ENCODE measurements at regions not wholly inside any gene's neighbourhood (a gene's known extent, or its start where the extent isn't known, plus 50 kb on each side); places are given as distances from the start of the nearest gene placed in this dataset.

DNA sequence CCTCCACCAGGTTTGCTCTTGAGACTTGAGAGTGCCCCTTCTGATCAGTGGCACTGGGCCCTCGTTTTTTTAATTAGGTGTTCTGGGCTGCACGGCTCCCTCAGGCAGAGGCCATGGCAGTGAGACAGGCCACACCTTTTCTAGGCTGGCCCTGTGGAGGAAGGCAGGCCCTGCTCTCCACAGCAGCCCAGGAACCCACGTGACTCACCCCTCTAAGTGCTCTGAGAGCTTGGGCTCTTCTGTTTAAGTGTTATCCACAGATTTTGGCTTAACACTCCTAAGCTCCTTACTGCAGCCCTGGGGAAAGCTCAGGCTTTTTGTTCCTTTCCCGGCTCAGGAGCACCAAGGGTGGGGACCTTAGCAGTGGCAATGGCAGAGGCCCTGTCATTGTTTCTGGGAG is 463.2 kb upstream of the GBE1 start:
- DNase-seq (ENCODE audit: extremely low read depth in 1 of 4, low spot score in 3 of 4), result no peak

More for the DNA sequence above, 463.2 kb upstream of the GBE1 start:
- Histone ChIP-seq H3K9me3 (replicated peaks; ENCODE audit: control insufficient read depth, insufficient read depth, low read depth, low read length) (no peaks in the 10 kb centered on the region), H3K36me3 (ENCODE audit: control insufficient read depth, insufficient read depth, low read length) (no peaks in the 10 kb centered on the region), H3K9ac (ENCODE audit: insufficient read depth in 1 of 2, low read depth in 2 of 2, low read length in 2 of 2) (no peak overlapping the region), H3K79me2 (ENCODE audit: control insufficient read depth, insufficient read depth, low read length) (no peaks in the 10 kb centered on the region), H3K4me3 (no peak overlapping the region), H3K4me2 (ENCODE audit: insufficient read depth, low read length) (no peak overlapping the region), H2AFZ (ENCODE audit: low read depth, low read length) (no peak overlapping the region), H3K27ac (ENCODE audit: extremely low read depth, low read depth, low read length) (no peak overlapping the region), H3K4me1 (replicated peaks in 1 of 2; ENCODE audit: control insufficient read depth in 2 of 2, insufficient read depth in 2 of 2, low read length in 2 of 2) (no peaks in the 10 kb centered on the region), H3K9me1 (ENCODE audit: control insufficient read depth, insufficient read depth, low read length) (no peaks in the 10 kb centered on the region), H4K20me1 (replicated peaks; ENCODE audit: control insufficient read depth, insufficient read depth, low read length) (no peaks in the 10 kb centered on the region), H3K27me3 (ENCODE audit: control insufficient read depth in 2 of 2, insufficient read depth in 2 of 2, low read length in 2 of 2) (no peaks in the 10 kb centered on the region)
- FAIRE-seq, result no peak
- 0% methylated on average over 2 of the region's 4 CpGs for WGBS (ENCODE audit: insufficient coverage, low coverage, missing lambda C conversion rate)
- no TSS peak for BruUV-seq (replicated peaks)
- ATAC-seq, result no peak
- ChIA-PET CTCF (ENCODE audit: low intra/inter-chr PET ratio) (interaction anchor here (0.6 kb wide), 1 partner anchor 785 kb away, joined by 3 read pairs; no protein-coding TSS in a partner anchor), POLR2A (no interaction called here)
- in situ Hi-C loops (cut with MboI), result no loop called here
- no peak for TF ChIP-seq ZNF212 (CRISPR knock-in tag; IDR thresholded peaks at IDR 0.05)
- no peak for TF ChIP-seq SMARCA4 (IDR thresholded peaks at IDR 0.05)
- TF ChIP-seq EZH2 (IDR thresholded peaks at IDR 0.05; ENCODE audit: borderline replicate concordance, low read depth, low read length), result no peak
- TF ChIP-seq TAL1 (IDR thresholded peaks at IDR 0.05), result no peak
- TF ChIP-seq XRCC3 (IDR thresholded peaks at IDR 0.05), result no peak
- no peak for TF ChIP-seq KLF6 (CRISPR knock-in tag; IDR thresholded peaks at IDR 0.05; ENCODE audit: borderline replicate concordance)
- TF ChIP-seq, protein P1, sequence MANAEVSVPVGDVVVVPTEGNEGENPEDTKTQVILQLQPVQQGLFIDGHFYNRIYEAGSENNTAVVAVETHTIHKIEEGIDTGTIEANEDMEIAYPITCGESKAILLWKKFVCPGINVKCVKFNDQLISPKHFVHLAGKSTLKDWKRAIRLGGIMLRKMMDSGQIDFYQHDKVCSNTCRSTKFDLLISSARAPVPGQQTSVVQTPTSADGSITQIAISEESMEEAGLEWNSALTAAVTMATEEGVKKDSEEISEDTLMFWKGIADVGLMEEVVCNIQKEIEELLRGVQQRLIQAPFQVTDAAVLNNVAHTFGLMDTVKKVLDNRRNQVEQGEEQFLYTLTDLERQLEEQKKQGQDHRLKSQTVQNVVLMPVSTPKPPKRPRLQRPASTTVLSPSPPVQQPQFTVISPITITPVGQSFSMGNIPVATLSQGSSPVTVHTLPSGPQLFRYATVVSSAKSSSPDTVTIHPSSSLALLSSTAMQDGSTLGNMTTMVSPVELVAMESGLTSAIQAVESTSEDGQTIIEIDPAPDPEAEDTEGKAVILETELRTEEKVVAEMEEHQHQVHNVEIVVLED (CRISPR knock-in tag; IDR thresholded peaks at IDR 0.05), result no peak
- no peak for TF ChIP-seq RBM34 (IDR thresholded peaks at IDR 0.05; ENCODE audit: borderline replicate concordance, insufficient read depth, low read length)
- TF ChIP-seq MITF (IDR thresholded peaks at IDR 0.05), result no peak
- no peak for TF ChIP-seq POLR2A (conservative IDR thresholded peaks at IDR 0.05)
- TF ChIP-seq, protein P2, sequence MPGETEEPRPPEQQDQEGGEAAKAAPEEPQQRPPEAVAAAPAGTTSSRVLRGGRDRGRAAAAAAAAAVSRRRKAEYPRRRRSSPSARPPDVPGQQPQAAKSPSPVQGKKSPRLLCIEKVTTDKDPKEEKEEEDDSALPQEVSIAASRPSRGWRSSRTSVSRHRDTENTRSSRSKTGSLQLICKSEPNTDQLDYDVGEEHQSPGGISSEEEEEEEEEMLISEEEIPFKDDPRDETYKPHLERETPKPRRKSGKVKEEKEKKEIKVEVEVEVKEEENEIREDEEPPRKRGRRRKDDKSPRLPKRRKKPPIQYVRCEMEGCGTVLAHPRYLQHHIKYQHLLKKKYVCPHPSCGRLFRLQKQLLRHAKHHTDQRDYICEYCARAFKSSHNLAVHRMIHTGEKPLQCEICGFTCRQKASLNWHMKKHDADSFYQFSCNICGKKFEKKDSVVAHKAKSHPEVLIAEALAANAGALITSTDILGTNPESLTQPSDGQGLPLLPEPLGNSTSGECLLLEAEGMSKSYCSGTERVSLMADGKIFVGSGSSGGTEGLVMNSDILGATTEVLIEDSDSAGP (CRISPR knock-in tag; IDR thresholded peaks at IDR 0.05), result no peak
- no peak for TF ChIP-seq ZNF431 (CRISPR knock-in tag; IDR thresholded peaks at IDR 0.05)
- TF ChIP-seq, protein P3, sequence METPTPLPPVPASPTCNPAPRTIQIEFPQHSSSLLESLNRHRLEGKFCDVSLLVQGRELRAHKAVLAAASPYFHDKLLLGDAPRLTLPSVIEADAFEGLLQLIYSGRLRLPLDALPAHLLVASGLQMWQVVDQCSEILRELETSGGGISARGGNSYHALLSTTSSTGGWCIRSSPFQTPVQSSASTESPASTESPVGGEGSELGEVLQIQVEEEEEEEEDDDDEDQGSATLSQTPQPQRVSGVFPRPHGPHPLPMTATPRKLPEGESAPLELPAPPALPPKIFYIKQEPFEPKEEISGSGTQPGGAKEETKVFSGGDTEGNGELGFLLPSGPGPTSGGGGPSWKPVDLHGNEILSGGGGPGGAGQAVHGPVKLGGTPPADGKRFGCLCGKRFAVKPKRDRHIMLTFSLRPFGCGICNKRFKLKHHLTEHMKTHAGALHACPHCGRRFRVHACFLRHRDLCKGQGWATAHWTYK (CRISPR knock-in tag; IDR thresholded peaks at IDR 0.05), result no peak
- no peak for TF ChIP-seq CREB1 (IDR thresholded peaks at IDR 0.05)
- no peak for TF ChIP-seq CREB1 (CRISPR knock-in tag; IDR thresholded peaks at IDR 0.05)
- TF ChIP-seq PYGO2 (tag; IDR thresholded peaks at IDR 0.05), result no peak
- no peak for TF ChIP-seq ZNF75A (CRISPR knock-in tag; IDR thresholded peaks at IDR 0.05)
- no peak for TF ChIP-seq CHD4 (IDR thresholded peaks at IDR 0.05; ENCODE audit: insufficient read depth, insufficient replicate concordance, low read depth, low read length, poor library complexity, severe bottlenecking)
- intact Hi-C loops (cut with micrococcal nuclease), result no loop called here
